Mesodermal cell (in vitro differentiated cells): ENCODE measurements at regions not wholly inside any gene's neighbourhood (a gene's known extent, or its start where the extent isn't known, plus 50 kb on each side); places are given as distances from the start of the nearest gene placed in this dataset.

Experiments used
- H3K27ac ChIP-seq: 2 replicates; pipeline ENCODE4 v1.7.0; 2013; ENCODE audit warnings: mild to moderate bottlenecking, low read depth, low read length, moderate library complexity; ENCODE audit not compliant: severe bottlenecking
- H3K36me3 ChIP-seq: 2 replicates; pipeline ENCODE4 v1.7.1; 2013; ENCODE audit warnings: mild to moderate bottlenecking, low read length, moderate library complexity; ENCODE audit not compliant: control insufficient read depth, insufficient read depth
- H3K4me1 ChIP-seq: one replicate; pipeline ENCODE4 v1.7.1; 2013; ENCODE audit warnings: mild to moderate bottlenecking, low read length; ENCODE audit not compliant: insufficient read depth, control insufficient read depth, poor library complexity, severe bottlenecking
- H3K4me3 ChIP-seq: 2 replicates; pipeline ENCODE4 v1.7.0; 2013; ENCODE audit warnings: low read length, control low read depth, mild to moderate bottlenecking; ENCODE audit not compliant: insufficient read depth, poor library complexity, severe bottlenecking; ENCODE audit errors: extremely low read depth
- H3K9me3 ChIP-seq: 2 replicates; pipeline ENCODE4 v1.7.1; 2013; ENCODE audit warnings: mild to moderate bottlenecking, low read length, moderate library complexity; ENCODE audit not compliant: control insufficient read depth
- WGBS, 2 experiments: methylation state at CpG; one replicate each; pipeline ENCODE4 v1.1.5; 2013; ENCODE audit warnings: missing lambda C conversion rate in 2 of 2; ENCODE audit not compliant: insufficient coverage in 2 of 2; 5-methylcytosine and 5-hydroxymethylcytosine counted together

DNA sequence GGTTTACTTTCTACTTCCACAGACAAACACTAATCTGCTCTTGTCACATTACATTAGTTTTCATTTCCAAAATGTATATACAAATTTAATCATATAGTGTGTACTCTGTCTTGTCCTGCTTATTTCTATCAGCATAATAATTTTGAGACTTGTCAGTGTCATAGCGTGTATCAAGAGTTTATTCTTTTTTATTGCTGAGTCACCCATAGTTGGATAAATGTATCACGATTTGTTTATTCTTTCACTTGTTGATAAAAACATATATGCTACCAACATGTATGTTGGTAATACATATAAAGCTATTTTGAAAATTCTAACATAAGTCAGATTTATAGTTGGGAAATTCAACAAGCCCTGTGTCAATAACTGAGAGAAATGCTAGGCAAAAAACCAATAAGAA lies 261.2 kb downstream of the TRAM1L1 start:
- H3K27ac ChIP-seq = no peak overlapping the region
- H3K4me1 ChIP-seq = no peaks in the 10 kb centered on the region
- H3K36me3 ChIP-seq = no peaks in the 10 kb centered on the region
- no peak overlapping the region for H3K4me3 ChIP-seq
- no peaks in the 10 kb centered on the region for H3K9me3 ChIP-seq
- WGBS, 2 experiments = no CpG with 5 or more reads among the region's 2 CpGs

DNA sequence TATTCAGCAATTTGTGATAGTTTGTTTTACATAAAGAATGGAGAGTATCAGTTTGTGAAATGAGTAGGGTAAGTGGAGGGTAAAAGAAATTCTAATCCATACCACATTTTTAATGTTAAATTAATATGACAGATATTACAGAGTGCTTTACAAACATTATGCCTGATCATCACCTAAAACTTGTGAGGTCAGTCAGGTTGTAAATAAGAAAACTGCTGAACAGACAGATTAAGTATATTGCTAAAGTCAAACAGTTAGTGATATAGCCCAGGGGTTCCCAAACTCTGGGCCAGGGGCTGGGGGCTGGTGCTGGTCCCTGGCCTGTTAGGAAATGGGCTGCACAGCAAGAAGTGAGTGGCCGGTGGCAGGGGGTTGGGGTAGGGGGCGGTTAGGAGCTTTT lies 273.6 kb downstream of the TRAM1L1 start:
- H3K4me3 ChIP-seq = no peak overlapping the region
- no peaks in the 10 kb centered on the region for H3K4me1 ChIP-seq
- WGBS, 2 experiments = no CpG with 5 or more reads among the region's 2 CpGs
- no peaks in the 10 kb centered on the region for H3K36me3 ChIP-seq
- no peak overlapping the region for H3K27ac ChIP-seq
- no peaks in the 10 kb centered on the region for H3K9me3 ChIP-seq

DNA sequence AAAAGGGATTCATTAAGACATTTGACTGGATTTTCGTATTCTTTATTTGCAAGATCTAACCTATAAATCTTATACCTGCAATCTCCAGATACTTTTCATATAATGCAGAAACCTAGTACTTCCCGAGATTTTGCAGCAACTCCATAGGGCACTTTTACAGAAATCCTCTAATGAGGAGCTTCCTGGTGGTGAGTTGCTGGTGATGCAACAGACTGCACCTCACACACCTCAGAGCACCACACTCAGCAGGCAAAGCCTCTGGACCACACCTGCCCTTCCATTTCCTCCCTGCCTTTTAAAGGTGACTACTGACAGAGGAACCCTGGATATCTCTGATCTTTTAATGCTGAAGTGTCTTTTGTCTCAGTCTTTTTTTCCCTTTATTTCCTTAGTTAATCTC lies 289.4 kb downstream of the TRAM1L1 start:
- Histone ChIP-seq H3K4me3 (no peak overlapping the region), H3K36me3 (no peaks in the 10 kb centered on the region), H3K4me1 (no peaks in the 10 kb centered on the region), H3K9me3 (no peaks in the 10 kb centered on the region), H3K27ac (no peak overlapping the region)
- WGBS, 2 experiments = 60 to 100% methylated on average over 1 of the region's 2 CpGs

DNA sequence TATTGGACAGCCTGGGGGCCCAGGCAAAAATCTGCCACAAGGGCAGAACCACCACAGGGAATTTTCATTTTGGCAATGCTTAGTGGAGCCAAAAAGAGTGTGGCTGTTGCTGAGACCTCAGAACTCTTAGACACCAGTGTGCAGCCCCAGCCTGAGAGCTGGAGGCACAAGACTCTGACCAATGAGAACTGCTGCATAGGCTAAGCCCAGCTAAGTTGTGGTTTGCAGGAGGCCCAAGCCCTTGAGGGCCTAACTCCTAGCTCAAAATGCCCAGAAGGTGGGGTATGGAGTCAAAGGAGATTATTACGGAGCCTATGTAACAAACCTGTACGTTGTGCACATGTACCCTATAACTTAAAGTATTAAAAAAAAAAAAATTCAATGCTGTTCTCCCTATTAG lies 296.7 kb downstream of the TRAM1L1 start:
- H3K4me3 ChIP-seq = no peak overlapping the region
- H3K36me3 ChIP-seq = no peaks in the 10 kb centered on the region
- WGBS, 2 experiments = no CpG with 5 or more reads among the region's 2 CpGs
- no peak overlapping the region for H3K27ac ChIP-seq
- no peaks in the 10 kb centered on the region for H3K9me3 ChIP-seq
- H3K4me1 ChIP-seq = no peaks in the 10 kb centered on the region

DNA sequence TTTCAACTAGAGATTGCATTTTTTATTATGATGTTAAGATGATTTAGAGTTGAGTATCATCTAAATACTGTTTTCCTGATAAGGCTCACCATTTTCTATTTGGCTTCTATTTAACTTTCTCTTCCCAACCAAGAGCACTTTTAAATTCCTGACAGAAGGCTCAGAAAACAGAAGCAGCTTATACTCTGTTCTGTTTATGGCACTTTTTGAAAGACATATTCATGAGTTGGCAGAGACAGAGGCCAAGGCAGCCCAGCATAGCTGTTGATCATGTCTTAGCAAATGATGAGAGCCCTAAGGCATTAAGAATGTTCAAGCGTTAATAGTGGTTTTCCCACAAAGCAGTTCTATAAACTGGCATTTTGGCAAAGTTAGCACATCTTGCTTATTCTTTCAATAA lies 330.3 kb downstream of the TRAM1L1 start:
- 86 to 100% methylated on average over 1 of the region's 1 CpG for WGBS, 2 experiments
- no peak overlapping the region for H3K4me3 ChIP-seq
- H3K27ac ChIP-seq = no peak overlapping the region
- no peaks in the 10 kb centered on the region for H3K9me3 ChIP-seq
- H3K4me1 ChIP-seq = no peaks in the 10 kb centered on the region
- no peaks in the 10 kb centered on the region for H3K36me3 ChIP-seq

DNA sequence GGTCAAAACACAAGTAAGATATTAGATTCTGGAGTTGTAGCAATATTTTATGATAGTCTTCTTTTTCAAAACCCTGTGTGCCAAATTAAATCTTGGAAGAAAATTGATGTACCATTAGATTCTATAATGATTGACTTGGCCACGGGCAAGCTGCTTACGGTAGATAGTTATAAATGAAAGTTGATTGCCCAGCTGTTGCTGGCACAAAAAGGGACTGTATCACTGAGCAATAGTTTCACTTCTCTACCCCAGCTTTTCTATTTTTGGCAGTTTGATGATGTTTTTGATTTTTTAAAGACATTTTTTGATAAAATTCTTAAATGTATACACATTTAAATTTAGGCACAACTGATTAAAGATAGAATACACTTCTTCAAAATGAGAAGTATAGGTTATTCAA lies 333.3 kb downstream of the TRAM1L1 start:
- Histone ChIP-seq H3K27ac (no peak overlapping the region), H3K36me3 (no peaks in the 10 kb centered on the region), H3K9me3 (no peaks in the 10 kb centered on the region), H3K4me3 (no peak overlapping the region), H3K4me1 (no peaks in the 10 kb centered on the region)
- no CpG with 5 or more reads among the region's 2 CpGs for WGBS, 2 experiments

DNA sequence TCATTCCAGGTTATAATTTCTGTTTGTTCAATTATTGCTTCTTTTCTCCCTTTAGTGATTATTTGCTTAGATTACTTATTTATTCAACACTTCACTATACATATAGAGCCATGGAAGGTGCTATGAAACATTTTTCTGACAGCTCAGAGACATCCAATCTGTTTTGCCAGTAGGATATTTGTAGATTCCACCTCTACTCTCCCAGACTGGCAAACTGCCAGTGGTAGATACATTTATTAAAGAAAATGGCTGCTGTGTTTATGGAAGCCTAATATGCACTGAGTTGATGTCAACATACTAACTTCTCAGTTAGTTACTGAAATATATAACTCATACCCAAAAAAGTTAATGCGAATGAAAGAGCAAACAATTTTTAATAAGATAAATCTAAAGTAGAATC lies 348.6 kb downstream of the TRAM1L1 start:
- Histone ChIP-seq H3K4me3 (no peak overlapping the region), H3K27ac (no peak overlapping the region), H3K36me3 (no peaks in the 10 kb centered on the region), H3K9me3 (no peaks in the 10 kb centered on the region), H3K4me1 (no peaks in the 10 kb centered on the region)
- WGBS, 2 experiments = no CpG with 5 or more reads among the region's 1 CpG

DNA sequence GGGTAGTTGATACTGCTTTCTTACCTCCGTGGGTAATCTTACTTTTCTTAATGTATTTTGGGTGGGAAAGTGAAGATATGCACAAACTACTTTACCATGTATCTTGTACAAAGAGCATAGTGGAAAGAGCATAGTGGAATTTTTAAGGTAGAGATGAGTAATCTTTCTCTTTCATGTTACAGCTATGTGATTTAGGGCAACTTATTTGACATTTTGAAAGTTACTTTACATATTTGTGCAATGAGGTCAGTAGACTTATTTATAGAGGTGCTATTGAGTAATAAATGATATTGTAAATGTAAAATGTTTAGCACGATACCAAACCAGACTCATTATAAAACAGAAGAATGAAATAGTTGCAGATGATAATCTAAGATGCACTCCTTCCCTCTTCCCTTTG lies 351.2 kb downstream of the TRAM1L1 start:
- H3K27ac ChIP-seq = no peak overlapping the region
- WGBS, 2 experiments = no CpG with 5 or more reads among the region's 2 CpGs
- no peaks in the 10 kb centered on the region for H3K9me3 ChIP-seq
- no peak overlapping the region for H3K4me3 ChIP-seq
- H3K4me1 ChIP-seq = no peaks in the 10 kb centered on the region
- H3K36me3 ChIP-seq = no peaks in the 10 kb centered on the region

DNA sequence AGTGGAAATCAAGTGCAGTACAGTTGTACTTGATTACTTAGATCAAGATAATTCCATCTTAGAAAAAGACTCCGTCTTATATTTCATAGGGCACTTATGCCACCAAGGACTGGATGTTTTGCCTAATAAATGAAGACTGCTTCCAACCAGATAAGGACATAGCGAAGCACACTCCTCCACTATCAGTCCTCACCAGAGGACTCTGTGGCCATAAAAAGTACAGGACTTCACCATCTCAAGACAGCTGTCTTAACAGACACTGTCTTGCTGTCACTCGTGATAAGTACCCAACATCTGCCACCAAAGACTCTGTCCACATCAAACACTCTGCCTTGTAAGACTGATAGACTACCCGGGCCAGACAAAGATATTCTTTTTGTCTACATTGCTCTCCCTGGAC lies 352.0 kb downstream of the TRAM1L1 start:
- Histone ChIP-seq H3K4me3 (no peak overlapping the region), H3K27ac (no peak overlapping the region), H3K9me3 (no peaks in the 10 kb centered on the region), H3K36me3 (no peaks in the 10 kb centered on the region), H3K4me1 (no peaks in the 10 kb centered on the region)
- WGBS, 2 experiments = 82 to 92% methylated on average over 2 of the region's 4 CpGs

DNA sequence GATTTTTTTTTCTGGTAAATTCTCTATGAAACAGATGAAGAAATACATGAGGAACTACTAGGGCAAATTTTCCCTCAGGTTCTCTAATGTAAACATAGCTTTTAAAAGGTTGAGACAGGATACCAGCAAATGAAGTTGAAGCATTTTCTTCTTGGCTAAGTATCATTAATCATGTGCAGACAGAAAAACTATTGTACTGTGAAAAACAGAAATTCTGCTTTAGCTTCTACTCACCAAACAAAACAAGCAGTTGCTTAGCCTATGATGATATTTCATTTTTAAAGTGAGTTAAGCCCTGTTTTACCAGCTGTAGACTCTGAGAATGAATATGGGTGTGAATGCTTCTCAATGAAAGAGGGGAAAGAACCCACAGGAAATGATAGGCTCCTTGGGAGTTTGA lies 358.9 kb downstream of the TRAM1L1 start:
- Histone ChIP-seq H3K27ac (no peak overlapping the region), H3K9me3 (no peaks in the 10 kb centered on the region), H3K36me3 (no peaks in the 10 kb centered on the region), H3K4me1 (no peaks in the 10 kb centered on the region), H3K4me3 (no peak overlapping the region)

DNA sequence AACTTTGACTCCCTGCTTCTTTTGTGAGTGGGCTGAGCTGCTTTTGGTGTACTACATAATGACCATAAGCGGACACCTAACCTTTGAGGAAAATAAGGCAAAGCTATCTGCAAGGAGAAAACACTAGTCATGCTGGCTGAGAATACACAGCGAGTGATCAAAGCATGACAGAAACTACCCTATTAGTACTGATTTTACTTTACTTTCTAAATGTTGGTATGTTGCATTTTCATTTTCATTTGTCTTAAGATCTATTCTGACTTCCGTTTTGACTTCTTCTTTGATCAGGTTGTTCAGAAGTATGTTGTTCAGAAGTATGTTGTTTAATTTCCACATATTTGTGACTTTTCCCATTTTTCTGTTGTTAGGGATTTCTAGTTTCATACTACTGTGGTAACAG lies 361.1 kb downstream of the TRAM1L1 start:
- Histone ChIP-seq H3K36me3 (no peaks in the 10 kb centered on the region), H3K4me1 (no peaks in the 10 kb centered on the region), H3K9me3 (no peaks in the 10 kb centered on the region), H3K27ac (no peak overlapping the region), H3K4me3 (no peak overlapping the region)
- 60% methylated on average over 1 of the region's 3 CpGs; no CpG with 5 or more reads in 1 of the 2 experiments for WGBS, 2 experiments

DNA sequence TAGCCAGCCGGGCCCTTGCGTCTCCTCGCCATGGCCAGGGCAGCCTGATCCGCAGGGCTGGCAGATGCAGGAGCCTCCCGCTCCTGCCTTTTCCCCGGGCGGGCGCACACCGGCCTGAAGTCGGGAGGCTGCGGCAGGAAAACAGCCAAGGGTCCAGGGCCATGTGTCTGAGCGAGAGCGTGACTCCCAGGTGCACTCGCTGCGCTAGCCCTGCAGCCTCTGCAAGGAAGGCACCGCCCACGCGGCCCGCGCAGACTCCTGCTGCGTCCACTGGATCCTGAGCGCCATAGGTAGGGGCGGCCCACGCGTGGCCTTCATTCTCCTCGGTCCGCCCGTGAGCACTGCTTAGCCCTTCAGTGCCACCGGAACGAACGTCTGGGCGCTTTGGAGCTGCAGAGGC lies 379.9 kb downstream of the TRAM1L1 start:
- Histone ChIP-seq H3K4me3 (no peak overlapping the region), H3K36me3 (no peaks in the 10 kb centered on the region), H3K4me1 (no peaks in the 10 kb centered on the region), H3K9me3 (no peaks in the 10 kb centered on the region), H3K27ac (no peak overlapping the region)
- WGBS, 2 experiments = 96 to 98% methylated on average over 26 to 32 of the region's 32 CpGs
